ENCODE measurements at regions not wholly inside any gene's neighbourhood (a gene's known extent, or its start where the extent isn't known, plus 50 kb on each side); places are given as distances from the start of the nearest gene placed in this dataset.
"Not testable (repeated sequence)": the region's sequence is repeated elsewhere in the genome, so short reads cannot be mapped to it uniquely, and the experiment has no call there.

DNA sequence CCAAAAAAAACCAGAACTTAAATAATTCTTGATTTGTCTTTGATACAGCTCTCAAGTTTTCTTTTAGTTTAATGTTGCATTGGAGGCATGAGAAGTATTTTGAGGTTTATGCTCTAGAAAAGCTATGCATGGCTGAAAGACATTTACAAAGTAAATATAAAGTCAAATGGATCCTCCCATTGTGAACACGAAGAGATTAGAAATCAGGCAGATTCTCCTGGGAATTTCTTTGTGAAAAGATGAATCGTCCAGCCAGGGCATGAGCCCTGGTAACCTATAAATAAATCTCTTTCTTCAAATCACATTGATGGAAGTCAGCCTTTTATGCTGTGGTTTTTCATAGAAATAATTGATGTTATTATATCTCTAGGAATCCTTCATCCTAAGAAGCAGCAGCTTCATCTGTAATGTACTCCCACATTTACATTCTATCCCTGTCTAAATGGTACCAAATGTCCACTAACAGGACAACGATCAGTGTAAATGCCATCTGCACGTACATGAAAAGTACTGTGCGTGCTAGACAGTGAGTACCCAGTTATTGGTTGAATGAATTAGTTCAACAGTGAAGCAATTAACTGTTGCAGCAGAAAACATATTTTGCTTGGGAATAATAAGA is 143.6 kb downstream of the ALDH8A1 start:
- no peaks in the 10 kb centered on the region for H3K9me3 ChIP-seq
- H3K27ac ChIP-seq, result no peak overlapping the region
- 75 to 81% methylated on average over 5 of the region's 5 CpGs for WGBS, 2 donors
- intact Hi-C loops (cut with DNase I), result no loop called here
- H3K27me3 ChIP-seq, result no peaks in the 10 kb centered on the region
- TF ChIP-seq, protein P1, sequence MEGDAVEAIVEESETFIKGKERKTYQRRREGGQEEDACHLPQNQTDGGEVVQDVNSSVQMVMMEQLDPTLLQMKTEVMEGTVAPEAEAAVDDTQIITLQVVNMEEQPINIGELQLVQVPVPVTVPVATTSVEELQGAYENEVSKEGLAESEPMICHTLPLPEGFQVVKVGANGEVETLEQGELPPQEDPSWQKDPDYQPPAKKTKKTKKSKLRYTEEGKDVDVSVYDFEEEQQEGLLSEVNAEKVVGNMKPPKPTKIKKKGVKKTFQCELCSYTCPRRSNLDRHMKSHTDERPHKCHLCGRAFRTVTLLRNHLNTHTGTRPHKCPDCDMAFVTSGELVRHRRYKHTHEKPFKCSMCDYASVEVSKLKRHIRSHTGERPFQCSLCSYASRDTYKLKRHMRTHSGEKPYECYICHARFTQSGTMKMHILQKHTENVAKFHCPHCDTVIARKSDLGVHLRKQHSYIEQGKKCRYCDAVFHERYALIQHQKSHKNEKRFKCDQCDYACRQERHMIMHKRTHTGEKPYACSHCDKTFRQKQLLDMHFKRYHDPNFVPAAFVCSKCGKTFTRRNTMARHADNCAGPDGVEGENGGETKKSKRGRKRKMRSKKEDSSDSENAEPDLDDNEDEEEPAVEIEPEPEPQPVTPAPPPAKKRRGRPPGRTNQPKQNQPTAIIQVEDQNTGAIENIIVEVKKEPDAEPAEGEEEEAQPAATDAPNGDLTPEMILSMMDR (IDR thresholded peaks at IDR 0.05), result no peak
- ATAC-seq (no peak), DNase-seq (no peak), FAIRE-seq (no peak)
- H3K4me1 ChIP-seq, result no peaks in the 10 kb centered on the region
- no peak overlapping the region for H3K4me3 ChIP-seq
- H3K36me3 ChIP-seq, result no peaks in the 10 kb centered on the region

DNA sequence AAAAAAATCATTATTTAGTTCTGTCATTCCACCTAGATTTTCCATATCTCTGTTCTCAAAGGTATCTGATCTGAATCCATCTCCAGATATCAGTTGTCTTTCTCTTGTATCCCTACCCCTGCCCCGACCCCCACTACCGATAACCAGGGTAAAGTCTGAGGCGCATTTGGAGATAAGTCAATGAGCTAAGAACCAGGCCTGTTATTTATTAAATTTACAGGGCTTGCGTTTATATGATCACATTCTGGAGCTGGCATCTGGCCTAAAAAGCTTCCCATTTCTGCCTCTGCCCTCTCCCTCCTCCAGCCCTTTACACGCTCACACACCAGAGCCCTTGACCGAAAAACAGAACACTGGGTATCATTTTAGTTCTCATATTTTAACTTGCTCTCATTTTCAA is 144.7 kb downstream of the ALDH8A1 start:
- TF ChIP-seq, protein P1 (IDR thresholded peaks at IDR 0.05), result no peak
- H3K27me3 ChIP-seq, result no peaks in the 10 kb centered on the region
- intact Hi-C loops (cut with DNase I), result no loop called here
- no peak for ATAC-seq
- no peak for DNase-seq
- no peaks in the 10 kb centered on the region for H3K36me3 ChIP-seq
- no peaks in the 10 kb centered on the region for H3K4me1 ChIP-seq
- no peaks in the 10 kb centered on the region for H3K9me3 ChIP-seq
- no peak overlapping the region for H3K4me3 ChIP-seq
- H3K27ac ChIP-seq, result no peak overlapping the region
- 51 to 64% methylated on average over 6 of the region's 6 CpGs for WGBS, 2 donors
- no peak for FAIRE-seq

DNA sequence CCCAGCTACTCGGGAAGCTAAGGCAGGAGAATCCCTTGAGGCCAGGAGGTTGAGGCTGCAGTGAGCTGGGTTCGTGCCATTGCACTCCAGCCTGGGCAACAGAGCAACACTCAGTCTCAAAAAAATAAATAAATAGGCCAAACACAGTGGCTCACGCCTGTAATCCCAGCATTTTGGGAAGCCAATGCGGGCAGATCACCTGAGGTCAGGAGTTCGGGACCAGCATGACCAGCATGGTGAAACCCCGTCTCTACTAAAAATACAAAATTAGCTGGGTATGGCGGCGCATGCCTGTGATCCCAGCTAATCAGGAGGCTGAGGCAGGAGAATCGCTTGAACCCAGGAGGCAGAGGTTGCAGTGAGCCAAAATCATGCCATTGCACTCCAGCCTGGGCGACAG is 145.6 kb downstream of the ALDH8A1 start:
- intact Hi-C loops (cut with DNase I); DNase-seq: not testable (repeated sequence)

DNA sequence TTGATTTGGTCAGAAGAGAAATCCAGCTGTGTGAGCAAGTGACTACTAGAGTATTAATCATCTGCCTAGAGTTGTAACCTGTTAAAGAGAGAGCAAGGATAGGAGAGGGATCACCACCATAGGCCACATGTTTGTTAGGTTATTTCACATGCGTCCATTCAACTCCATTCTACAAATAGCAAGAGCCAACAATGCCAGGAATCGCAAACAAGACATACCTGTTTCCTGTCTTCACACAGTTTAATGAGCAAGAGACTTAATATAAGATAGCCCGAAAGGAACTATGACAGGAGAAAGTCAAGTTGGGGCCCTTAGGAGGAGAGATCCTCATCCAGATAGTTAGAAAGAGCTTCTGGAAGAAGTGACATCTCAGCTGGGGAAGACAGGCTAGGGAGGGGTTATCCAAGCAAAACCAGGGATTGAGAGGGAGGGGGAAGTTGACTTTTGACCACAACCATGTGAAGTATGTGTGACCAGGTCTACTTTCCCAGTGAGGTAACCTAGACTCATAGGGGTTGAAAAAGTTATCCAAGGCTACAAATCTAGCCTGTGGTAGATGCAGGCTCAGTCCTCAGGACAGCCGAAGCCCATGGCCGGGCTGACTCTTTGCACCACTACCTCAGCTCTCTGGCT is 147.4 kb downstream of the ALDH8A1 start:
- H3K4me3 ChIP-seq, result no peak overlapping the region
- FAIRE-seq (no peak), DNase-seq (no peak), ATAC-seq (no peak)
- no peaks in the 10 kb centered on the region for H3K27me3 ChIP-seq
- no peak overlapping the region for H3K27ac ChIP-seq
- TF ChIP-seq, protein P1 (IDR thresholded peaks at IDR 0.05), result no peak
- intact Hi-C loops (cut with DNase I), result no loop called here
- H3K9me3 ChIP-seq, result no peaks in the 10 kb centered on the region
- WGBS, 2 donors, result 74 to 75% methylated on average over 5 of the region's 5 CpGs
- no peaks in the 10 kb centered on the region for H3K4me1 ChIP-seq
- H3K36me3 ChIP-seq, result no peaks in the 10 kb centered on the region

More for the DNA sequence above, 145.6 kb downstream of the ALDH8A1 start:
- not testable (repeated sequence) for H3K4me3 ChIP-seq, H3K27me3 ChIP-seq, H3K4me1 ChIP-seq, ATAC-seq, H3K9me3 ChIP-seq, FAIRE-seq, H3K27ac ChIP-seq, H3K36me3 ChIP-seq
- 92 to 94% methylated on average over 10 of the region's 10 CpGs for WGBS, 2 donors

DNA sequence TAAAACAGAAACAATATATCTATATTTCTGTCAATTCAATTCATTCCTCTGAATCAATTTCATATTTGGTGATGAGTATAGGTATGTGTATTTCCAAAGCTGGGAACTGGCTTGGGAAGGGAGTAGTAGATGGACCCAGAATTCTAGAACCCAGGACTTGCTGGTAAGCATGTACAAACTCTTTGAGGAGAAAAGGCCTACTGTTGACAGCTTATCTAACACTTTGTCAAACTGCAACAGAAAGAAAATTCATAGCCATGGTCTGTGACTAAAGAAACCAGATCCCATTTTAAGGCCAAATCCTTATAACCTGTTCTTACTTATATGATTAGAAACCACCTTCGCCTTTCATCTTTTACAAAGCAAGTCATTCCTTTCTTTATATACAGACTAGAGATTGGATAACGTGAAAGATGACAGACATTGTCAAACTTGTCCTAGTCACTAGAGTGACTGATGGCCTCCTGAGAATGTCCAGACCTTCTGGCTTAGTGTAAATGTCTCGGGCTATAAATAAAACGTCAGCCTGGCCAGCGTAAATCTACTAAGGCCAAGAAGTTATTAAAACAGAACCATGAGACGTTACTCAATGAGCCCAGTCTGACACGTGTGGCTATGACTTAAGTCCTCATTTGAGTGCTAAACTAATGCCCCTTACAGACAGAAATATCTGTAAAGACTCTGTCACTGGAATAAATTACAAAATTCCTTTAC is 152.3 kb downstream of the ALDH8A1 start:
- 72 to 80% methylated on average over 7 of the region's 7 CpGs for WGBS, 2 donors
- DNase-seq (no peak), ATAC-seq (no peak), FAIRE-seq (no peak)
- Histone ChIP-seq H3K27ac (no peak overlapping the region), H3K4me1 (no peaks in the 10 kb centered on the region), H3K9me3 (no peaks in the 10 kb centered on the region), H3K4me3 (no peak overlapping the region), H3K27me3 (no peaks in the 10 kb centered on the region), H3K36me3 (no peaks in the 10 kb centered on the region)
- TF ChIP-seq, protein P1 (IDR thresholded peaks at IDR 0.05), result no peak
- intact Hi-C loops (cut with DNase I), result no loop called here
